Testis (tissue), 2 donors: ENCODE measurements at regions not wholly inside any gene's neighbourhood (a gene's known extent, or its start where the extent isn't known, plus 50 kb on each side); places are given as distances from the start of the nearest gene placed in this dataset.
"Not testable (repeated sequence)": the region's sequence is repeated elsewhere in the genome, so short reads cannot be mapped to it uniquely, and the experiment has no call there.

ENCODE experiments used
- DNase-seq: peaks from one replicate; pipeline ENCODE4 v3.0.0-alpha.2; 2019
- H3K27ac ChIP-seq, 2 donors: fragments of 200-600 bp; sonication (generic); one replicate each; pipeline ENCODE4 v1.5.1; 2019
- H3K27me3 ChIP-seq: fragments of 200-600 bp; sonication (generic); one replicate; pipeline ENCODE4 v1.5.1; 2019
- H3K36me3 ChIP-seq: fragments of 200-600 bp; sonication (generic); one replicate; pipeline ENCODE4 v1.5.1; 2017; ENCODE audit warnings: low read depth; ENCODE audit errors: missing control alignments
- H3K4me1 ChIP-seq: fragments of 200-600 bp; sonication (generic); one replicate; pipeline ENCODE4 v1.5.1; 2019
- H3K4me3 ChIP-seq, 2 donors: fragments of 200-600 bp; sonication (generic); one replicate each; pipeline ENCODE4 v1.5.1; 2017 to 2019
- H3K9me3 ChIP-seq: fragments of 200-600 bp; sonication (generic); one replicate; pipeline ENCODE4 v1.5.1; 2017
- CTCF ChIP-seq, 3 experiments: fragments of 450-650 bp in 2 of 3; fragments of 200-600 bp in 1 of 3; sonication (generic) in 1 of 3; IDR thresholded peaks; one replicate each; pipeline ENCODE4 v1.5.1; 2016 to 2019; ENCODE audit warnings: antibody characterized with exemption in 3 of 3, mild to moderate bottlenecking in 2 of 3, moderate library complexity in 1 of 3
- POLR2A ChIP-seq: fragments of 450-650 bp; IDR thresholded peaks from one replicate; pipeline ENCODE4 v1.6.1; 2017; ENCODE audit warnings: antibody characterized with exemption, mild to moderate bottlenecking, moderate library complexity
- WGBS, 2 donors: methylation state at CpG; one replicate each; pipeline ENCODE4 v1.1.5; 2018; 5-methylcytosine and 5-hydroxymethylcytosine counted together
- intact Hi-C: fragments of 100-400 bp; cut with DNase I; formaldehyde crosslinking; loops from one replicate; pipeline ENCODE4 v1.15.1; 2023; ENCODE audit warnings: low total_unique reads

GRCh38 chr2:35185861-35186412 is 1169.6 kb upstream of the CRIM1 start:
- H3K9me3 ChIP-seq, result no peaks in the 10 kb centered on the region
- no peaks in the 10 kb centered on the region for H3K4me1 ChIP-seq
- H3K27me3 ChIP-seq, result no peaks in the 10 kb centered on the region
- intact Hi-C loops, result no loop called here
- H3K27ac ChIP-seq, result no peak overlapping the region
- TF ChIP-seq CTCF (IDR thresholded peaks at IDR 0.05) (no peak), POLR2A (no peak)
- H3K4me3 ChIP-seq, result no peak overlapping the region
- no peak for DNase-seq
- 47 to 66% methylated on average over 4 of the region's 4 CpGs for WGBS, 2 donors
- H3K36me3 ChIP-seq, result no peaks in the 10 kb centered on the region

- no peak for DNase-seq
- Histone ChIP-seq H3K27ac (no peak overlapping the region), H3K4me1 (no peaks in the 10 kb centered on the region), H3K27me3 (no peaks in the 10 kb centered on the region), H3K36me3 (no peaks in the 10 kb centered on the region), H3K4me3 (no peak overlapping the region), H3K9me3 (no peaks in the 10 kb centered on the region)
- no peak for TF ChIP-seq CTCF (IDR thresholded peaks at IDR 0.05)
- no peak for TF ChIP-seq POLR2A
- 81 to 88% methylated on average over 1 of the region's 1 CpG for WGBS, 2 donors
- intact Hi-C loops, result no loop called here
Measured at GRCh38 chr2:35184471-35184870, 1171.1 kb upstream of the CRIM1 start.

- H3K9me3 ChIP-seq, H3K27me3 ChIP-seq, H3K27ac ChIP-seq, H3K36me3 ChIP-seq, DNase-seq, intact Hi-C loops, H3K4me1 ChIP-seq, H3K4me3 ChIP-seq: not testable (repeated sequence)
- WGBS, 2 donors, result 28 to 37% methylated on average over 5 of the region's 5 CpGs
Measured at GRCh38 chr2:35176726-35177125, 1178.9 kb upstream of the CRIM1 start.

- Histone ChIP-seq H3K4me1 (no peaks in the 10 kb centered on the region), H3K27me3 (no peaks in the 10 kb centered on the region), H3K36me3 (no peaks in the 10 kb centered on the region), H3K27ac (no peak overlapping the region), H3K9me3 (no peaks in the 10 kb centered on the region), H3K4me3 (peak overlapping the region in 1 of 2 donors; percentile 25)
- 50 to 72% methylated on average over 7 of the region's 7 CpGs for WGBS, 2 donors
- TF ChIP-seq CTCF (IDR thresholded peaks at IDR 0.05) (no peak), POLR2A (no peak)
- no peak for DNase-seq
- intact Hi-C loops, result no loop called here
Measured at GRCh38 chr2:35174845-35175244, 1180.7 kb upstream of the CRIM1 start.

- intact Hi-C loops, result no loop called here
- no peak for TF ChIP-seq POLR2A
- no peak for TF ChIP-seq CTCF (IDR thresholded peaks at IDR 0.05)
- Histone ChIP-seq H3K36me3 (no peaks in the 10 kb centered on the region), H3K27me3 (no peaks in the 10 kb centered on the region), H3K4me1 (no peaks in the 10 kb centered on the region), H3K9me3 (no peaks in the 10 kb centered on the region), H3K27ac (no peak overlapping the region), H3K4me3 (no peak overlapping the region)
- no peak for DNase-seq
- WGBS, 2 donors, result 57 to 60% methylated on average over 2 of the region's 2 CpGs
Measured at GRCh38 chr2:35172687-35173086, 1182.9 kb upstream of the CRIM1 start.
